ENCODE measurements at regions not wholly inside any gene's neighbourhood (a gene's known extent, or its start where the extent isn't known, plus 50 kb on each side); places are given as distances from the start of the nearest gene placed in this dataset.

GRCh38 chr19:5260381-5260967 is 80.1 kb downstream of the PTPRS start:
- H3K9me3 ChIP-seq: peaks cover 0 to 18% (median 0%) of the 10 kb centered on the region in 3 donors
- TF ChIP-seq CTCF (IDR thresholded peaks at IDR 0.05) (no peak), EP300 (IDR thresholded peaks at IDR 0.05) (no peak), POLR2AphosphoS5 (IDR thresholded peaks at IDR 0.05) (no peak), POLR2A (IDR thresholded peaks at IDR 0.05) (no peak)
- H3K36me3 ChIP-seq: peaks cover 0 to 100% of the 10 kb centered on the region in 2 donors
- H3K4me1 ChIP-seq: no peaks in the 10 kb centered on the region
- H3K27ac ChIP-seq: no peak overlapping the region
- 72 to 80% methylated on average over 2 to 10 of the region's 20 CpGs for WGBS, 2 donors (ENCODE audit: low coverage in 1 of 2)
- no peak for ATAC-seq
- no peak overlapping the region for H3K4me3 ChIP-seq
- H3K27me3 ChIP-seq: no peaks in the 10 kb centered on the region

- H3K9me3 ChIP-seq: peaks cover 0 to 25% (median 2%) of the 10 kb centered on the region in 3 donors
- H3K27ac ChIP-seq: no peak overlapping the region
- no peak overlapping the region for H3K4me3 ChIP-seq
- 88% methylated on average over 4 of the region's 4 CpGs; no CpG with 5 or more reads in 1 of the 2 donors for WGBS, 2 donors (ENCODE audit: low coverage in 1 of 2)
- ATAC-seq: no peak
- H3K27me3 ChIP-seq: no peaks in the 10 kb centered on the region
- TF ChIP-seq CTCF (IDR thresholded peaks at IDR 0.05) (no peak), POLR2A (IDR thresholded peaks at IDR 0.05) (no peak), POLR2AphosphoS5 (IDR thresholded peaks at IDR 0.05) (no peak), EP300 (IDR thresholded peaks at IDR 0.05) (no peak)
- H3K36me3 ChIP-seq: peaks cover 0 to 100% of the 10 kb centered on the region in 2 donors
- H3K4me1 ChIP-seq: no peaks in the 10 kb centered on the region
Measured at GRCh38 chr19:5259750-5260149, 80.9 kb downstream of the PTPRS start.

- TF ChIP-seq EP300 (IDR thresholded peaks at IDR 0.05) (no peak), POLR2AphosphoS5 (IDR thresholded peaks at IDR 0.05) (no peak), CTCF (IDR thresholded peaks at IDR 0.05) (no peak), POLR2A (IDR thresholded peaks at IDR 0.05) (no peak)
- no peaks in the 10 kb centered on the region for H3K4me1 ChIP-seq
- no peak overlapping the region for H3K27ac ChIP-seq
- H3K36me3 ChIP-seq: peaks cover 0 to 89% of the 10 kb centered on the region in 2 donors
- WGBS, 2 donors (ENCODE audit: low coverage in 1 of 2): 97% methylated on average over 13 of the region's 43 CpGs; no CpG with 5 or more reads in 1 of the 2 donors
- no peak for ATAC-seq
- H3K9me3 ChIP-seq: peaks cover 0 to 32% (median 2%) of the 10 kb centered on the region in 3 donors
- no peaks in the 10 kb centered on the region for H3K27me3 ChIP-seq
- H3K4me3 ChIP-seq: no peak overlapping the region
Measured at GRCh38 chr19:5257155-5258045, 83.2 kb downstream of the PTPRS start.

GRCh38 chr19:5255602-5256231 is 84.9 kb downstream of the PTPRS start:
- H3K9me3 ChIP-seq: peaks cover 0 to 32% (median 2%) of the 10 kb centered on the region in 3 donors
- WGBS, 2 donors (ENCODE audit: low coverage in 1 of 2): 93 to 96% methylated on average over 5 to 22 of the region's 22 CpGs
- no peak overlapping the region for H3K27ac ChIP-seq
- no peak overlapping the region for H3K4me3 ChIP-seq
- TF ChIP-seq POLR2A (IDR thresholded peaks at IDR 0.05) (no peak), POLR2AphosphoS5 (IDR thresholded peaks at IDR 0.05) (no peak), CTCF (IDR thresholded peaks at IDR 0.05) (no peak), EP300 (IDR thresholded peaks at IDR 0.05) (no peak)
- peaks cover 0 to 5% (median 0%) of the 10 kb centered on the region in 3 donors for H3K4me1 ChIP-seq
- no peak for ATAC-seq
- H3K36me3 ChIP-seq: peaks cover 0 to 72% of the 10 kb centered on the region in 2 donors
- H3K27me3 ChIP-seq: no peaks in the 10 kb centered on the region

Data from gastroesophageal sphincter (tissue), 4 donors.